Ureter (tissue), 1 donor: ENCODE measurements at regions not wholly inside any gene's neighbourhood (a gene's known extent, or its start where the extent isn't known, plus 50 kb on each side); places are given as distances from the start of the nearest gene placed in this dataset.
A peak's percentile ranks its signal among the peaks of the same experiment; 100 is the strongest.

ENCODE experiments used
- DNase-seq: peaks from one replicate; pipeline ENCODE4 v3.0.0-alpha.2; 2020; ENCODE audit warnings: low spot score
- donor health status: DM: yes; HTN: yes; CAD: no.

GRCh38 chr18:6465281-6465680 is 50.6 kb upstream of the L3MBTL4 start:
- DNase-seq: no peak

- DNase-seq: no peak
These were observed 61.5 kb upstream of the L3MBTL4 start for GRCh38 chr18:6476190-6476589.

GRCh38 chr18:6476880-6477279 is 62.2 kb upstream of the L3MBTL4 start:
- peak; percentile 70 for DNase-seq

- no peak for DNase-seq
These were observed 63.4 kb upstream of the L3MBTL4 start for GRCh38 chr18:6478121-6478520.

- no peak for DNase-seq
These were observed 65.0 kb upstream of the L3MBTL4 start for GRCh38 chr18:6479699-6480098.

GRCh38 chr18:6482198-6482977 is 67.7 kb upstream of the L3MBTL4 start:
- peak; percentile 64 for DNase-seq

- DNase-seq: no peak
These were observed 69.9 kb upstream of the L3MBTL4 start for GRCh38 chr18:6484659-6485058.

- no peak for DNase-seq
These were observed 71.6 kb upstream of the L3MBTL4 start for GRCh38 chr18:6486313-6486712.

GRCh38 chr18:6486764-6487426 is 72.2 kb upstream of the L3MBTL4 start:
- no peak for DNase-seq

- DNase-seq: no peak
These were observed 73.3 kb upstream of the L3MBTL4 start for GRCh38 chr18:6487968-6488367.

- no peak for DNase-seq
These were observed 74.2 kb upstream of the L3MBTL4 start for GRCh38 chr18:6488956-6489355.

GRCh38 chr18:6489977-6490376 is 75.3 kb upstream of the L3MBTL4 start:
- no peak for DNase-seq

- DNase-seq: no peak
These were observed 78.5 kb upstream of the L3MBTL4 start for GRCh38 chr18:6493194-6493593.

- DNase-seq: no peak
These were observed 80.8 kb upstream of the L3MBTL4 start for GRCh38 chr18:6495536-6495935.

- no peak for DNase-seq
These were observed 82.8 kb upstream of the L3MBTL4 start for GRCh38 chr18:6497543-6497942.

GRCh38 chr18:6498289-6498856 is 83.7 kb upstream of the L3MBTL4 start:
- DNase-seq: no peak

- DNase-seq: no peak
These were observed 90.1 kb upstream of the L3MBTL4 start for GRCh38 chr18:6504605-6505497.

GRCh38 chr18:6505498-6505875 is 90.8 kb upstream of the L3MBTL4 start:
- DNase-seq: no peak

- DNase-seq: no peak
These were observed 94.7 kb upstream of the L3MBTL4 start for GRCh38 chr18:6509417-6509816.

- no peak for DNase-seq
These were observed 95.1 kb upstream of the L3MBTL4 start for GRCh38 chr18:6509832-6510231.

GRCh38 chr18:6520901-6521300 is 106.2 kb upstream of the L3MBTL4 start:
- no peak for DNase-seq

GRCh38 chr18:6521803-6522418 is 107.2 kb upstream of the L3MBTL4 start:
- DNase-seq: no peak
